Ovary (tissue), 3 donors: ENCODE measurements at regions not wholly inside any gene's neighbourhood (a gene's known extent, or its start where the extent isn't known, plus 50 kb on each side); places are given as distances from the start of the nearest gene placed in this dataset.

Experiments
- POLR2A ChIP-seq: fragments of 450-650 bp; IDR thresholded peaks from one replicate; pipeline ENCODE4 v1.6.1; 2017; ENCODE audit warnings: antibody characterized with exemption, mild to moderate bottlenecking, moderate library complexity
- TF ChIP-seq, protein P1 (sequence below), 3 donors: fragments of 450-650 bp in 2 of 3; fragments of 200-600 bp in 1 of 3; IDR thresholded peaks; one replicate each; pipeline versions ENCODE4 v1.5.1 to v1.8.0; 2016 to 2022; ENCODE audit warnings: antibody characterized with exemption in 3 of 3, mild to moderate bottlenecking in 1 of 3
- donor health status: DM: no; HTN: no; CAD: no.

- TF ChIP-seq, protein P1, sequence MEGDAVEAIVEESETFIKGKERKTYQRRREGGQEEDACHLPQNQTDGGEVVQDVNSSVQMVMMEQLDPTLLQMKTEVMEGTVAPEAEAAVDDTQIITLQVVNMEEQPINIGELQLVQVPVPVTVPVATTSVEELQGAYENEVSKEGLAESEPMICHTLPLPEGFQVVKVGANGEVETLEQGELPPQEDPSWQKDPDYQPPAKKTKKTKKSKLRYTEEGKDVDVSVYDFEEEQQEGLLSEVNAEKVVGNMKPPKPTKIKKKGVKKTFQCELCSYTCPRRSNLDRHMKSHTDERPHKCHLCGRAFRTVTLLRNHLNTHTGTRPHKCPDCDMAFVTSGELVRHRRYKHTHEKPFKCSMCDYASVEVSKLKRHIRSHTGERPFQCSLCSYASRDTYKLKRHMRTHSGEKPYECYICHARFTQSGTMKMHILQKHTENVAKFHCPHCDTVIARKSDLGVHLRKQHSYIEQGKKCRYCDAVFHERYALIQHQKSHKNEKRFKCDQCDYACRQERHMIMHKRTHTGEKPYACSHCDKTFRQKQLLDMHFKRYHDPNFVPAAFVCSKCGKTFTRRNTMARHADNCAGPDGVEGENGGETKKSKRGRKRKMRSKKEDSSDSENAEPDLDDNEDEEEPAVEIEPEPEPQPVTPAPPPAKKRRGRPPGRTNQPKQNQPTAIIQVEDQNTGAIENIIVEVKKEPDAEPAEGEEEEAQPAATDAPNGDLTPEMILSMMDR (IDR thresholded peaks at IDR 0.05), result no peak
- no peak for TF ChIP-seq POLR2A
Measured at GRCh38 chr2:105454801-105455485, 56.1 kb upstream of the FHL2 start.
